GM21360 (cell line): ENCODE measurements at regions not wholly inside any gene's neighbourhood (a gene's known extent, or its start where the extent isn't known, plus 50 kb on each side); places are given as distances from the start of the nearest gene placed in this dataset.

Experiments used
- ATAC-seq: cut with Tn5 transposase; IDR thresholded peaks from one replicate; pipeline ENCODE4 v1.9.1; 2021; ENCODE audit warnings: mild to moderate bottlenecking, moderate library complexity; ENCODE audit not compliant: unreplicated experiment

GRCh38 chr4:145299380-145300076 lies 119.1 kb upstream of the OTUD4 start:
- ATAC-seq = peak; percentile 98

- ATAC-seq = peak; percentile 28
Measured at GRCh38 chr4:145298885-145299284, 118.5 kb upstream of the OTUD4 start.

- ATAC-seq = no peak
Measured at GRCh38 chr4:145297556-145297955, 117.2 kb upstream of the OTUD4 start.

GRCh38 chr4:145295547-145295946 lies 115.2 kb upstream of the OTUD4 start:
- ATAC-seq = no peak

- no peak for ATAC-seq
Measured at GRCh38 chr4:145295122-145295521, 114.7 kb upstream of the OTUD4 start.

GRCh38 chr4:145293658-145294057 lies 113.3 kb upstream of the OTUD4 start:
- no peak for ATAC-seq

GRCh38 chr4:145290955-145291354 lies 110.6 kb upstream of the OTUD4 start:
- no peak for ATAC-seq

- ATAC-seq = no peak
Measured at GRCh38 chr4:145289403-145290076, 109.2 kb upstream of the OTUD4 start.

- no peak for ATAC-seq
Measured at GRCh38 chr4:145287351-145287750, 107.0 kb upstream of the OTUD4 start.

GRCh38 chr4:145285928-145286327 lies 105.5 kb upstream of the OTUD4 start:
- ATAC-seq = no peak

- ATAC-seq = no peak
Measured at GRCh38 chr4:145283909-145284308, 103.5 kb upstream of the OTUD4 start.

GRCh38 chr4:145281951-145282350 lies 101.6 kb upstream of the OTUD4 start:
- ATAC-seq = no peak

GRCh38 chr4:145281224-145281623 lies 100.8 kb upstream of the OTUD4 start:
- no peak for ATAC-seq

- no peak for ATAC-seq
Measured at GRCh38 chr4:145280541-145280940, 100.2 kb upstream of the OTUD4 start.

- ATAC-seq = no peak
Measured at GRCh38 chr4:145279122-145279960, 99.0 kb upstream of the OTUD4 start.

GRCh38 chr4:145278341-145279121 lies 98.1 kb upstream of the OTUD4 start:
- ATAC-seq = no peak

GRCh38 chr4:145277011-145277410 lies 96.6 kb upstream of the OTUD4 start:
- no peak for ATAC-seq

- no peak for ATAC-seq
Measured at GRCh38 chr4:145276050-145276449, 95.7 kb upstream of the OTUD4 start.

GRCh38 chr4:145271194-145271593 lies 90.8 kb upstream of the OTUD4 start:
- ATAC-seq = no peak

- ATAC-seq = no peak
Measured at GRCh38 chr4:145266881-145267280, 86.5 kb upstream of the OTUD4 start.

- ATAC-seq = no peak
Measured at GRCh38 chr4:145260091-145260490, 79.7 kb upstream of the OTUD4 start.
